ENCODE measurements at regions not wholly inside any gene's neighbourhood (a gene's known extent, or its start where the extent isn't known, plus 50 kb on each side); places are given as distances from the start of the nearest gene placed in this dataset.

DNA sequence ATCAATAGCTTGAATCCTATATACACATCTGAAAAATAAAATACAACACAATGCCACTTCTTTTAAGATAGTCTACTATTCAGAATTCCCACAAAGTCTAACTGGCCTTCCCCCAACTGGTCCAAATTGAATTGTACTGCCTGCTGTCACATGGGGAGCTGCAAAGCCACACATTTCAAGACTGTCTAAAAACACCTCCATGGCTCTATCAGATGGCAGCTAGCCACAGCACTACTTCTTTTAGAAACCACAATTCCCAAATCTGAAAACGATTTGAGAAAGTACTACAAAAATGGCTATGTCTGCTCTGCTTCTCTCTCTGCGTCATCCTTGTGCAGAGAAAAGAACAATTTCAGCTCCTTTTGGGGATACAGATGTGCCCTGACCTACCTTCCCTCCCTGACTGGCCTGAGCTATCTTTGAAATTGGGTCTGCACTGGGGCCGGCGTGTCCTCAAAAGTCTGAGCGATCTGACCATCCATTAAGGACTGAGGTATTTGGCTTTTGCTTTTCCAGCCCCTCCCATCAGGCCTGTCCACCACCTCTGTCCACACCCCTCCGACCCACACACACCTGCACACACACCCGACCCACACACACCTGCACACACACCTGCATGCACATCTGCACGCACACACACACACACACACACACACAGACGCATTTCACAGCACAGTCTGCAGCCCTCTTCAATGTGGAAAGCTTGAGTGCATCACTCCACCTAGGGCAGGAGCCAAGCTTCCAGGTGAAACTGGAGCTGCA, 68.6 kb upstream of the IPO5 start:
- Histone ChIP-seq H3K9ac (ENCODE audit: control insufficient read depth, insufficient read depth, low read length) (no peak overlapping the region), H3K4me1 (ENCODE audit: control insufficient read depth, insufficient read depth, low read length) (no peaks in the 10 kb centered on the region), H3K27me3 (replicated peaks in 1 of 2; ENCODE audit: control insufficient read depth in 2 of 2, insufficient read depth in 2 of 2, low read length in 1 of 2) (no peaks in the 10 kb centered on the region; a peak in 1 of 4 replicates), H3K79me2 (ENCODE audit: control insufficient read depth, insufficient read depth, low read length) (no peaks in the 10 kb centered on the region), H3K4me2 (ENCODE audit: control insufficient read depth, insufficient read depth) (no peak overlapping the region), H3K27ac (ENCODE audit: control insufficient read depth, insufficient read depth) (no peak overlapping the region), H3K4me3 (no peak overlapping the region), H3K36me3 (ENCODE audit: control insufficient read depth in 2 of 2, insufficient read depth in 2 of 2, low read length in 1 of 2) (no peaks in the 10 kb centered on the region), H3K9me3 (replicated peaks; ENCODE audit: control insufficient read depth, insufficient read depth, low read length) (no peaks in the 10 kb centered on the region), H2AFZ (ENCODE audit: control insufficient read depth, low read depth, low read length) (no peak overlapping the region), H4K20me1 (ENCODE audit: control insufficient read depth, insufficient read depth) (no peaks in the 10 kb centered on the region)
- POLR2A ChIA-PET = no interaction called here
- WGBS (ENCODE audit: insufficient coverage, insufficient replicate concordance, low lambda C conversion rate, missing lambda C conversion rate) = 29% methylated on average over 9 of the region's 9 CpGs
- FAIRE-seq (no peak), DNase-seq (ENCODE audit: low read depth, low spot score) (no peak), ATAC-seq (no peak)
- CTCF ChIA-PET = interaction anchor here (1.3 kb wide), 1 partner anchor 29 kb away, joined by 3 read pairs; no protein-coding TSS in a partner anchor
- BruUV-seq (replicated peaks) = no TSS peak
- in situ Hi-C loops (cut with MboI) (no loop called here), intact Hi-C loops (cut with micrococcal nuclease; ENCODE audit: unreplicated experiment) (no loop called here)
- RAD21 ChIA-PET (ENCODE audit: unreplicated experiment) = no interaction called here
- SMC1A ChIA-PET (ENCODE audit: uncharacterized antibody, unreplicated experiment) = no interaction called here
- TF ChIP-seq, protein P1, sequence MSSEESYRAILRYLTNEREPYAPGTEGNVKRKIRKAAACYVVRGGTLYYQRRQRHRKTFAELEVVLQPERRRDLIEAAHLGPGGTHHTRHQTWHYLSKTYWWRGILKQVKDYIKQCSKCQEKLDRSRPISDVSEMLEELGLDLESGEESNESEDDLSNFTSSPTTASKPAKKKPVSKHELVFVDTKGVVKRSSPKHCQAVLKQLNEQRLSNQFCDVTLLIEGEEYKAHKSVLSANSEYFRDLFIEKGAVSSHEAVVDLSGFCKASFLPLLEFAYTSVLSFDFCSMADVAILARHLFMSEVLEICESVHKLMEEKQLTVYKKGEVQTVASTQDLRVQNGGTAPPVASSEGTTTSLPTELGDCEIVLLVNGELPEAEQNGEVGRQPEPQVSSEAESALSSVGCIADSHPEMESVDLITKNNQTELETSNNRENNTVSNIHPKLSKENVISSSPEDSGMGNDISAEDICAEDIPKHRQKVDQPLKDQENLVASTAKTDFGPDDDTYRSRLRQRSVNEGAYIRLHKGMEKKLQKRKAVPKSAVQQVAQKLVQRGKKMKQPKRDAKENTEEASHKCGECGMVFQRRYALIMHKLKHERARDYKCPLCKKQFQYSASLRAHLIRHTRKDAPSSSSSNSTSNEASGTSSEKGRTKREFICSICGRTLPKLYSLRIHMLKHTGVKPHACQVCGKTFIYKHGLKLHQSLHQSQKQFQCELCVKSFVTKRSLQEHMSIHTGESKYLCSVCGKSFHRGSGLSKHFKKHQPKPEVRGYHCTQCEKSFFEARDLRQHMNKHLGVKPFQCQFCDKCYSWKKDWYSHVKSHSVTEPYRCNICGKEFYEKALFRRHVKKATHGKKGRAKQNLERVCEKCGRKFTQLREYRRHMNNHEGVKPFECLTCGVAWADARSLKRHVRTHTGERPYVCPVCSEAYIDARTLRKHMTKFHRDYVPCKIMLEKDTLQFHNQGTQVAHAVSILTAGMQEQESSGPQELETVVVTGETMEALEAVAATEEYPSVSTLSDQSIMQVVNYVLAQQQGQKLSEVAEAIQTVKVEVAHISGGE (CRISPR knock-in tag; IDR thresholded peaks at IDR 0.05) = no peak
- TF ChIP-seq ASH2L (IDR thresholded peaks at IDR 0.05; ENCODE audit: borderline replicate concordance, low read depth) = no peak
- TF ChIP-seq, protein P2, sequence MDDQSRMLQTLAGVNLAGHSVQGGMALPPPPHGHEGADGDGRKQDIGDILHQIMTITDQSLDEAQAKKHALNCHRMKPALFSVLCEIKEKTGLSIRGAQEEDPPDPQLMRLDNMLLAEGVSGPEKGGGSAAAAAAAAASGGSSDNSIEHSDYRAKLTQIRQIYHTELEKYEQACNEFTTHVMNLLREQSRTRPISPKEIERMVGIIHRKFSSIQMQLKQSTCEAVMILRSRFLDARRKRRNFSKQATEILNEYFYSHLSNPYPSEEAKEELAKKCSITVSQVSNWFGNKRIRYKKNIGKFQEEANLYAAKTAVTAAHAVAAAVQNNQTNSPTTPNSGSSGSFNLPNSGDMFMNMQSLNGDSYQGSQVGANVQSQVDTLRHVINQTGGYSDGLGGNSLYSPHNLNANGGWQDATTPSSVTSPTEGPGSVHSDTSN (IDR thresholded peaks at IDR 0.05; ENCODE audit: insufficient replicate concordance, low read depth, low read length) = no peak
- TF ChIP-seq MYB (IDR thresholded peaks at IDR 0.05; ENCODE audit: borderline replicate concordance, low read depth, low read length) = no peak
- TF ChIP-seq, protein P3, sequence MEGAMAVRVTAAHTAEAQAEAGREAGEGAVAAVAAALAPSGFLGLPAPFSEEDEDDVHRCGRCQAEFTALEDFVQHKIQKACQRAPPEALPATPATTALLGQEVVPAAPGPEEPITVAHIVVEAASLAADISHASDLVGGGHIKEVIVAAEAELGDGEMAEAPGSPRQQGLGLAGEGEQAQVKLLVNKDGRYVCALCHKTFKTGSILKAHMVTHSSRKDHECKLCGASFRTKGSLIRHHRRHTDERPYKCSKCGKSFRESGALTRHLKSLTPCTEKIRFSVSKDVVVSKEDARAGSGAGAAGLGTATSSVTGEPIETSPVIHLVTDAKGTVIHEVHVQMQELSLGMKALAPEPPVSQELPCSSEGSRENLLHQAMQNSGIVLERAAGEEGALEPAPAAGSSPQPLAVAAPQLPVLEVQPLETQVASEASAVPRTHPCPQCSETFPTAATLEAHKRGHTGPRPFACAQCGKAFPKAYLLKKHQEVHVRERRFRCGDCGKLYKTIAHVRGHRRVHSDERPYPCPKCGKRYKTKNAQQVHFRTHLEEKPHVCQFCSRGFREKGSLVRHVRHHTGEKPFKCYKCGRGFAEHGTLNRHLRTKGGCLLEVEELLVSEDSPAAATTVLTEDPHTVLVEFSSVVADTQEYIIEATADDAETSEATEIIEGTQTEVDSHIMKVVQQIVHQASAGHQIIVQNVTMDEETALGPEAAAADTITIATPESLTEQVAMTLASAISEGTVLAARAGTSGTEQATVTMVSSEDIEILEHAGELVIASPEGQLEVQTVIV (IDR thresholded peaks at IDR 0.05; ENCODE audit: borderline replicate concordance, partially characterized antibody) = no peak
- TF ChIP-seq RCOR1 (conservative IDR thresholded peaks at IDR 0.05; ENCODE audit: low read depth, low read length) = no peak
- TF ChIP-seq HDAC2 (IDR thresholded peaks at IDR 0.05) = no peak
- TF ChIP-seq NFXL1 (IDR thresholded peaks at IDR 0.05; ENCODE audit: borderline replicate concordance) = no peak
- no peak for TF ChIP-seq ZNF384 (IDR thresholded peaks at IDR 0.05; ENCODE audit: borderline replicate concordance, low read depth, low read length)
- TF ChIP-seq SUZ12 (IDR thresholded peaks at IDR 0.05; ENCODE audit: unreplicated experiment) = no peak
- no peak for TF ChIP-seq KLF5 (IDR thresholded peaks at IDR 0.05; ENCODE audit: partially characterized antibody)

All from GM12878 (cell line).